Femur (tissue), 1 donor: ENCODE measurements at regions not wholly inside any gene's neighbourhood (a gene's known extent, or its start where the extent isn't known, plus 50 kb on each side); places are given as distances from the start of the nearest gene placed in this dataset.

Experiments used
- DNase-seq: peaks from one replicate; pipeline ENCODE4 v3.0.0-alpha.2; 2017

DNA sequence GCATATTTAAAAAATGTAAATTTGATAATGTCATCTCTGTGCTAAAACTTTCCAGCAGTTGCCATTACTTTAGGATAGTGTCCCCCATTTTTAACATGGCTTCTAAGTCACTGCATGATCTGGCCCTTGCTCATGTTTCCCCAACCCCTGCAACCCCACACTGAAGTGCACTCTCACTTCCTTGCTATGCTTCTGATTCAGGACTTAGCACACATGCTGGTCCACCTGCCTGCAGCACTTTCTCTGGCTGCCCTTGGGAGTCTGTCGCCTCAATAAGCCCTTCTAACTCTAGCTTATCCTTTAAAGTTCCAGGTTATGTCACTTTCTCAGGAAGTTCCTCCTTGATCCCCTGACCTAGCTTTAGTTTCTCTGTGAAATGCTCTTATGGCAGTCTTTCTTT is 241.0 kb downstream of the POSTN start:
- DNase-seq: no peak

DNA sequence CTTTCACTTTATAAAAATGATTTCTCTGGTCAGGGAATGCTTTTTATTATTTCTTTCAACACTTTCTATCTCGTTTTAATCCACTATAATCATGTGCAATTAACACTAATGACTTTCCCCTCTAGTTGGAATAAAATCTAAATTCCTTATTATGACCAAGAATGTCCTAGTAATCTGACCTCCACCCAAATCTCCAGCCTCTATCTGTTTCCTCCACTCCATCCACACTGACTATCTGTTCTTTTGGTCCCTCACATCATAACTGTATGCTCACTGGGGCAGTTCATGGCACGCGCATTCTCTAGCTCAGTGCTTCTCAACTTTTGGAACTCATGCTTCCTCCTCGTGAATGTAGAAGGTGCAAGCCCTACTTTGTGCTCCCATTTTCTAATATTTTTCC is 244.7 kb downstream of the POSTN start:
- no peak for DNase-seq

DNA sequence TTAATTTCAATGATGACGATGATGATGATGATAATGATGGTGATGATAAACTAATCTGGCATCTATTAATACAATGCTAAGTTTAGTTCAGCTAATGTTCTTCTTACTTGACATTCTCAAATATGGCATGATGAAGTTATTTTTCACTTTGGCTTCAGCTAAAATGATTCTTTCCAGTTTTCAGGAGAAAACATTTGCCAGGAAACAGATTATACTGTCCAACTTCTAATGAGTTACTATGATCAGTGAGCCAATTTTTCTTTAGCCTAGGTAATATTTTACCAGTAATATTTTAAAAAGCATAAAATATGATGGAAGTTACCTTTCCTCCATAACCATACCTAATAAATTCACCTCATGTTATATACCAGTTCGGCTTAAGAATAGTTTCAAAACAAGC is 245.7 kb upstream of the CSNK1A1L start:
- DNase-seq: no peak

DNA sequence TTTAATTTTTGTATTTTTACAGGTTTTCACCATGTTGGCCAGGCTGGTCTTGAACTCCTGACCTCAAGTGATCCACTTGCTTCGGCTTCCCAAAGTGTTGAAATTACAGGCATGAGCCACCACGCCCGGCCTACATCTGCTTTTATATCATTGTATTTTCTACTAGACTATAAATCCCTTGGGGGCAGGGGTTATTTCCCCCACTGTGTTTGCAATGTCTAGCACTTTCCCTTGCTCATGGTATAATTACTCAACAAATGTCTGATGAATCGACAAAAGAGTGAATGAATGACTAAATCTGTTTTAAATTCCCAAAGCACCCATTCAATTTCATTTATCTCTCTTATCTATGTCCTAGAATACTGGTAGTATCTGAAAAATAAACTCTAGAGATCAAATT is 244.5 kb upstream of the CSNK1A1L start:
- no peak for DNase-seq

DNA sequence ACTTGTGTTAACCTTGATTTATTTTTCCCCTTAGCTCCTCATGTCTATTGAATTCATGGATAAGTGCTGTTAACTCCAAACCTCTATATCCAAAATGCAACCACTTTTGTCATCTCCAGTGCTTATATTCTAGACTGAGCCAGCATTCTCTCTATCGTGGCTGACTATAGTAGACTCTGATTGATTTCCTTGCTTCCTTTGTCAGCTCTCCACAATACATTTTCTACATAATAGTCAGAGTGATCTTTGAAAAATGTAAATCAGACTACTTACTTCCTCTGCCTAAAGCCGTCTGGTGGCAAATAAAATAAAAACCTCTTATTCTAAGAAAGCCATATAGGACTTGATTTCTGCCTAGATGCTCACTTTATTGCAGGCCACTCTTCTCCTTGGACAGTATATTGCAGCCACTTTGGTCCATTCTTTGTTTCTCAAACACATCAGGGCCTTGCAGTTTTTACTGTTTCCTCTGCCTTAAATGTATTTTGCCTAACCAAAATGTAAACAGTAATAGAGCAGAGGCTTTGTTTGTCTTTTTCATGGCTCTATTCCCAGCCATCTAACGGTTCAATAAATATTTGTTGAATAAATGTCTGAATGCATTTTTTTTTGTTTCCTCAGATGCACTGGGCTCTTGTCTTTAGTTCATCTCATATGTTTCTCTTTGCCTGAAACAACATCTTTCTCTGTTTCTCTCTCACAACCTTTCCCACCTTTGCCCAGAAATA is 243.6 kb upstream of the CSNK1A1L start:
- DNase-seq: no peak

DNA sequence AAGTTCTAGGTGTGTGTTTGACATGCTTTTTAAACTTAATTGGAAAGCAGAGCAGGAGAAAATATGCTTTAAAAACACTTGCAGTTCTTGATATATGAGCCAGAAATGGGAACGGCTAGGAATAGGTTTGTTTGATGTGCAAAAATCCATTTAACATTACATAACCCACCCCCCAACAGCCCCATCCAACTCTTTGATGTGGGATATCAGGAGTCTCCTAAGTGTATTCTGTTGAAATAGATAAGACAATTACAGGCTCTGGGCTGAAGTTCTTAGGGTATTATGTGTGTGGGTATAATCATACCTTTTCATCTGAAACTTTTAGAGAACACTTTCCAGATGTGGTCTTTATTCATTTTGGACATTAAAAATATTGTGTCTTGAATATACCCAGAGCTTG is 240.4 kb upstream of the CSNK1A1L start:
- DNase-seq: no peak

DNA sequence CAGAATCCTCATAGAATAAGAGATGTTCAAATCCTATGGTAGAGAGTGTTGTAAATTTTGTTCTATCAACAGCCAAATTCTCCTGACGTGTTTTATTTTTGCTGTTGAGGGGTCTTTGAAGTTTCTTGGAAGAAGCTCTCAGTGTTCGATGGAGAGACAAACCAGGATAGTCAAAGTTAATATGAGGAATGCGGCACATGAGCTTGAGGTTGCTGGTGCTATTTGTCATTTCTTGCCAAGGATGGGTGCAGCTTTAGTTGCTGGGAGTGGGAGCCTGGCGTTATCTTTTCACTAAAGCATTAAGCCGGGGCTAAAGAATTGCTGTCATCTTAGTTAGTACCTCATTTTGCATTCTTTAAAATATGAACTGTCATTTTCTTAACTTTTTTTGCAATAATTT is 239.9 kb upstream of the CSNK1A1L start:
- DNase-seq: no peak

DNA sequence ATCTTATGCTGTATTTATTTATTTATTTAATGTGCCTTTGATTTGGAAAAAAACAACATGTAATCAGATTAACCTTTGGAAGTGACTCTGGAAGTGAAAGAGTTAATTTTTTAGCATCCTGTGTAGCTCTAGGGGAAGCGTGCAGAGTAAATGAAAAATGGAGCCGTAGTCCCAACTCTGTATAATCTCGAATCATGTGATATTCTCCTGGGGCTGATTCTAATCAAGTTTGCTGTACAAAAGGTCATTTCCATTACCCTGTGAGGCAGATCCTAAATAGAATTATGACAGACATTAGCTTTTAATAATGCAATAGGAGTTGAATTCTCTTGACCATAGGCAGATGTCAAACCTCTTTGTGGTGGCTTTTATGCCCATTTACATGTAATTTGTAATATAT is 238.6 kb upstream of the CSNK1A1L start:
- no peak for DNase-seq

DNA sequence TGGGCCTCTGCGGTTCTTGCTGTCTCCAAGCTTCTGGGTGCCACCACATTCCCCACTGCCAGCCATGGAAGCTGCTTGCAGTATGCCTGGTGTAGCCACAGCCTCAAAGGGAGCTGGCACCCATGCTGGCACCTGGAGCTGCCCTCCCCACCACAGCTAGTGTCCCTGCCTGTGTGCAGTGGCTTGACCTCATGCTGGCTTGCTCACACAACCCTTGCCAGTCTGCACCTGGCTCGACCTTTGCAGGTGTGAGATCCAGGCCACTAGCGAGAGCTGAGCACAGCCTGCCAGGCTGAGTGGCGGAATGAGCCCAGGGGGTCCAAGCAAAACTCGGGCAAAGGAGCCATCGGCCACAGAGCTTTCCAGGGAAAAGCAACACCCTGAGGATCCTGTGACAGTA is 236.7 kb upstream of the CSNK1A1L start:
- no peak for DNase-seq

DNA sequence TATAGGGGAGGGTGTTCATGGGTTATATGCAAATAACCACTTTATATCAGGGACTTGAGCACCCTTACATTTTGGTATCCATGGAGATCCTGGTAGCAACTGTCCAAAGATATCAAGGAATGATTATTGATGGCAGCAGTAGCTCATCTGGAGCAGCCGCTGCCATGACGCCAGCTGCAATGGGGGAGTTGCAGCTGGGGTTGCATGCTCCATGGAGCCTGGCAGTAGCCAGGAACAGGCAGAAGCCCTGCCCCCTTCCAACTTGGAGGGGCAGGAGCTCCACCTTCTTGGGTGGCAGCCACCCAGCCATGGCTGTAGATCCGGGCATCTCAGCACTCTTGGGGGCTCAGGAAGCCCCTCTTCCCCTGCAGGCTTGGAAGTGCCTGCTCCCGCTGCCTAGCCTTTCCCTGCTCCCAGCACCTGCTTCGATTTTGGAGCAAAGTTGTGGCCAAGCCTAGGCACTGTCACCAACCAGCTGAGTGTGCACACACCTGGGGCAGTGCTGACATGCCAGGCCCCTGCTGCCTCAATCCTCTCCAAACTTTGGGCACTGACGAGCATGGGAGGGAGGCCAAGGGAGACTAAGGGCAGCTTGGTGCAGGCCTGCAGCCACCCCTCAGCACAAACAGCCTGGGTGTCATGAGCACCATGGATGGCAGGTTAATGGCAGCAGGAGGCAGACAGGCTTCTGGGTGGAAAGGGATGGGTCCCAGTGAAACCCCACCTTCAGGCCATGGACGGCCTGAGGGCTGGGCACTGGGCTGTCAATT is 235.6 kb upstream of the CSNK1A1L start:
- no peak for DNase-seq

DNA sequence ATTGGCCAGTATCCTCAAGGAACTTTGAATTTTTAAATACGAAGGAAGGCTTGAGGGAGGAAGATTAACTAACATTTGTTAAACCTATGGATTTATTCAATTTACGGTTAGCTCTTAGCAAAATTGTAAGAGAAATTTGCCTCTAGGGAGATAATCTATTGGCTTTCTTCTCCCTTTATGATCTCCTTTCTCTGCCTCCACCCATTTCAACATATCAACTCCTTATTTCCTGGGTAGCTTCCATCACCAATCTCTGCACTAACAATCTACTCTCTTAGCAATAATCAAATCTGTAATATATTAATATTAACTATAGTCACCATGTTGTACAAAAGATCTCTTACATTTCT is 233.9 kb upstream of the CSNK1A1L start:
- DNase-seq: no peak

DNA sequence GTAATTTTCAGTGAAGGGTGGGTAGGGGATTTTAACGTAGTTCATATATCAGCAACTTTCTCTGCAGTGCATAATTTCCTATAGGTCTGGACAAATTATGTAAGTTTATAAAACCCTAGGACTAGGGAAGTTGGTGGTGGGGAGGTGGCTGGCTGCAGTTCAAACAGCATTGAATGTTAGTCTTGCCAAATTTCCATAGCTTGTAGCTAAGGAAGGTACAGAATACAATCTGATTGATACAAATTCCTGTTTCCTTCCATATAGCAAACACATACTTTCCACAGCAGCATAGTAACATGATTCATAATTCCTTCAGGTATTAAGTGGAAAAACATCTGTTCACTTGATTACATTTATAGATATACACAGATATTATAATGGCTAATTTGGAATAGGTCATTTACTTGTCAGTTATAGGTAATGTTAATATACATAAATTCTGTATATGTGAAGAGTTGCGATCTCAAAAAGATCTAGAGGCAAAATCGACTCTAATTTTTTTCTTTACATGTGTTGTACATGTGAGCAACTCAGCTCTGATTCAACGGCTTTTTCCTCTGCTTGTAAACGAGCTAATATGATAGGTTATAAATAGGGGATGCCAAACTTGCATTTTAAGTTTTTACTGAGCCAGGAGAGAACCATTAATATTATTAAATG is 233.4 kb upstream of the CSNK1A1L start:
- DNase-seq: peak; percentile 78

DNA sequence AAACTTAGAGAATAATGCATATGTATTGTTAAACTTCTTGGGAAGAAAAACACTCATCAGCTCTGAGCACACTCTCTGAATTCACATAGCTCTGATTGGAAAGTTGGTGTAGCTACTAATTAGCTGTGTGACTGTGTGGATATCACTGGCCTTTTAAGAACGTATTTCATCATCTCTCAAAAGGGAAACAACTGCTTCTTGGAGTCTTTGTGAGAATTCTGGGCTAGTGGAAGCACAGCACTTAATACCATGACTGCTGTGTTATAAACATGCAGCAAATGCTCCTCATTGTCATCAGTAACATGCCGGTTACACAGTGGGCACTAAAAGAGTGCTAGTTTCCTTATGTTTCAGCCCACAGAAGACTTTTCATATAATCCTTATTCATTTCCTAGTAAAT is 220.9 kb upstream of the CSNK1A1L start:
- DNase-seq: no peak

DNA sequence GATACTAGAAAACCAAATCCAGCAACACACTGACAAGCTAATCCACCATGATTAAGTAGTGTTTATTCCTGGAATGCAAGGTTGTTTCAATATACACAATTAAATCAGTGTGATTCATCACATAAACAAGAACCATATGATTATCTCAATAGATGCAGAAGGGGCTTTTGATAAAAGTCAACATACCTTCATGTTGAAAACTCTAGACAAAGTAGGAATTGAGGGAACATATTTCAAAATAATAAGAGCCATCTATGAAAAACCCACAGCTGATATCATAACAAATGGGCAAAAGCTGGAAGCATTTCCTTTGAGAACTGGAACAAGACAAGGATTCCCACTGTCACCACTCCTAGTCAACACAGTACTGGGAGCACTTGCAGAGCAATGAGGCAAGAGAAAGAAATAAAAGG is 213.6 kb upstream of the CSNK1A1L start:
- DNase-seq: no peak

DNA sequence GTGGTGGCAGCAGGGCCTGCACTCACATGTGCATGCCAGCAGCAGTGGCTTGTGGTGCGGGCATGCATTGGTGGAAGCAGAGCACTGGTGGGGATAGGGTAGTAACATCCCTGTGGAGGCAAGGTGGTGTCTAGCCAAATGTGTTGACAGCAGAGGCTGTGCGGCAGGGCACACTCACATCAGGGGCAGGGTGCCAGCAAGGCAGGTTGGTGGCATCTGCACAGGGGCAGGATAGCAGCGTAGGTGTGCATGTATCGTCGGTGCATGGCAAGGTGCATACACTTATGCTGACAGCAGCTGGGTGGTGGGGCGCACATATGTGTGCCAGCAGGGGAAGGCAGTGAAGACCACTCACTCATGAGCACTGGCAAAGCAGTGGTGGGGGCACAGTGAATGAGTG is 211.5 kb upstream of the CSNK1A1L start:
- DNase-seq: no peak

DNA sequence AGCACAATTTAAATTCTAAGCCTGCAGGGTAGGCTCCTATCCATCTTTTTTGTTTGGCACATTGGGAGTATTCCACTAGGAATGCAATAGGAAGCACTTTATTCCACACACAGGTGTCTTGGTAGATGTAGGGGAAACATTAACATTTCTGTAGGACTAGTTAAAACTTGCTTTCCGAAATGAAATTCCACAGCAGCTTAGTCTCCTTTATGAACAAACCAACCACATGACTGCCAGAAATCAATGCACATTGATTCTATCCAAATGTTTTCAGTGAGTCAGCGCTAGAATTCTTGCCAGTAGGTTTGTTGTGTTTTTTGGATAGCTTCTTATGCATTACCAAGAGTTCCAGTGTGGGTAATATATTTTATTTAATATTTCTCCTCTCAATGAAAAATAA is 207.9 kb upstream of the CSNK1A1L start:
- peak; percentile 58 for DNase-seq

DNA sequence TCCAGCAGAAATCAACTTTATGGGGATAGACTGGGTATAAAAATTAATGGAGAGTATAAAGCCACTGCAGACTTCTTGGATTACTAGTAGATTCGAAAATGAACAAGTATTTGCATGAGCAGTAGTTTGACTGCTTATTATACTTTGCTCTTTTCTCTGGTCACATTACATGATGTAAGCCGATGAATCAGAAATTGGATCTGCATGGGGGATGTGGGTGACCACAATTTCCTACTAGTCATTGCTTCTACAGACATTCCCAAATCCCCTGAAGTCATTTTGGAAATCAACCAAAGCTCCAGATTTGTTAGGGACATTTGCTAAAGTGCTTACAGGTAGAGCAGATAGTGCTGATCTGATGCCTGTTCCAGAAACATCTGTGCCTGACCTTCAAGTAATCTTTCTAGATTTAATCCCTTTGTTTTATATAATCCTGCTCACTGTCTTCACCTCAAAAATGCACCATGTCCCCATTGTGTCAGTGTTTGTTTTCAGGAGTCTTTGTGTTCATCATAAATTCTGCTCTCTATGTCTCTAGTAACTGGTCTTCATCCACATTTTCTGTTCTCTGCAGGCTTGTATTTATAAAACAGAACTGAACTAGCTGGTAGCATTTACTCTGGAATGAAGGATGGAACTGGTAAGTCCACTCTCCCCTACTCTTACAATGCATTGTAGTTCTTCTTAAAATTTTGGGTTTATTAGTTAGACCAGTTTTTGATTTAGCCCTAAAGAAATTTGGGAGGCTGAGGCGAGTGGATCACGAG is 201.5 kb upstream of the CSNK1A1L start:
- DNase-seq: peak; percentile 58

DNA sequence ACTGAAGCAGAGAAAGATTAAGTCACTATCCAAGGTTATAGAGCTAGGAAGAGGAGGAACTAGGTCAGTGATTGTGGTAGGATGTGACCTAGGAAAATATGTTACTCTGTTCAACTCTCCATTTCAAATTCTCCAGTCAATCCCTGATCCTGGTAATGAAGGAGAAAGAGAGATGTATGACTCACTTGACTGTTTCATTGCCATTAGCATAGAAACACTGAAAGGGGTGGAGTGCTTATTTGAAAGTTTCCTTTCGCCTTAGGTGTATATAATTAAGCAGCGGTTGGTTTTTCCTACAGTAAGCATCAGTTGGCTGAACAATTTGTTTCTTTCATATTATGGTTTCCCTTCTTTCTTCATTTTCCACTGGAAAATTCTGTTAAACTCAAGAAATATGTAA is 198.1 kb upstream of the CSNK1A1L start:
- no peak for DNase-seq

DNA sequence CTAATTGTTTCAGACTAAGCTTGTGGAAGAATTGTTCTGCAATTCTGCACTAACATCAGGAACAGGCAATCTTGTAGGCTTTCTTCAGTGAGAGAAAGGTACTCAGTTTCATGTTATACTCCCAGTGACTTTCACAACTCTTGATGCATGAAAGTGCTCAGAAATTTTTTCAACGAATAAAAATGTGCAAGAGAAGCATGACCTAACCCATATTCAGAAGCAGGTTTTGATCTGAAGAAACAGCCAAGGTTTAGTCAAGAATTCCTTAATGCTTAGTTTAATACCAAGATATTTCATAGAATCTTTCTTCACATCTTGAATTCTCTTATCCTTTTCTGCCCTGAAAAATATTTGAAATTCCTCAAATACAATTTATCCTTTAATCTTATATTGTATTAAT is 197.2 kb upstream of the CSNK1A1L start:
- DNase-seq: no peak

DNA sequence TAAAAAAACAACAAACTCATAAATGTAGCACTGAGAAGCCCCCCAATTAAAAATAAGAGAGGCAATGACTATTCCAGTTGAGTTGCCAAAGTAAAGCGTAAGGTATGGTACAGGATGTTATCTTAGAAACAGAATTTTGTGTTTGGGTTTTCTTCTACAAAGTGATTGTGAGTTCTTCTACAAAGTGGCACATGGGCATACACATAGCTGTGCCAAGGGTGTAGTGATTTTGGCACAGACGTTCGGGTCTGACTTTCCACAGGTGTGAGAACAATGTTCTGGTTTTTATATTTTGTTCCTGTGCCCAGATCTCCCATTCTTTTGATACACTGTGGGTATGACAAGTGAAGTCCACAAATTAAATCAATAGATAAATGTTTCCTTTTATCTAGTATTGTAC is 190.1 kb upstream of the CSNK1A1L start:
- no peak for DNase-seq

DNA sequence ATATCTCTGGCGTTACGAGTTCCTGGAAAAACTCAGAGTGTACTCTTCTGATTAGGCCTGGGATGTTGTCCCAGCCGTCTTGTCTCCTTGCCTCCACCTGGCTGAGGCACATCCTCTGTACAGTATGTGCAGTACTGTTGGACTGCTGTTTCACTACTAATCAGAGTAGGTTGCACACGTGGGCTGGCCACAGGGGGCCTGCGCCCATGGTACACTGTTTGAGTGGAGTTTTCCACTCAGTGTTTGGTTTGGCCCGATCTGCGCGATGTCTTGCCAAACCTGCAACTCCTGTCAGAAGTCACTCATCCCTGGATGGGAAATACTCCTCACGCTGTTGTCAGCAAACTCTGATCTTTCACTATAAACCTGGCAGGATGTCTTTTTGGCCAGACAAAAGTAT is 189.6 kb upstream of the CSNK1A1L start:
- DNase-seq: peak; percentile 87

DNA sequence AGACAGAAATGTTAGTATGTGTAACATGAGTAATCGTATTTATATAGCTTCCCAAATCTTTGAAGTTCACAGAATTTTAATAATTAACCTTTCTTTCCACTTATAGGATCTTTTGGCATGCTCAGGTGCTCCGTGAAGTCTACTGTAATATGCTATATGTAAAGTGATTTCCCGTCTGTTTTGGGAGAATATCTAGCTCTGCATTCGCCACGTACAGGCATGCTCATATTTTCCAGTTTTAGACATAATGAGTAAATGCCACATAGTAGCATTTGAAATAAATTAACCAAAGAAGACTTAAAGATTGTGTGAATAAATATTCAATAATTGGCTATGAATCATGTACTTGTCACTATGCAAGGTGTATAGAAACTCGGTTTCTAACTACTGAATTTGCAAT is 189.0 kb upstream of the CSNK1A1L start:
- no peak for DNase-seq

DNA sequence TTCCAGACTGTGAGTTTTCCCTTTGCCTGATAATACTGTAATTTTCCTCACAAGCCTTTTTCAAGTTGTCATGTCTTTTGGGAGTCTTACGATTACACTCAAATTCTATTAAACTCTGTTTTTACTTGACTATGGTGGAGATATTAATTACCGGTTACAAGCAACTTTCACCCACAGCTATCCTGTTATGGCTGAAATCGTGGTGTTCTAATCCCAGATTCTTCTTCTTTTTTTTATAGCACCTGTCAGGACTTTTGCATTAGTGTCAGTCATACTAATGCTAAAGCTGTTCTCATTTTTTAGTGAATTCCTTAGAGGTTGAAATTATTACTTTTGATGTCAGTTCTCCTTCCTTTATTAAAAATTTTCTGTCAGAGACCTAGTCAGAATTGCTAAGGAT is 187.8 kb upstream of the CSNK1A1L start:
- DNase-seq: no peak
